Neural crest cell (in vitro differentiated cells): ENCODE measurements at regions not wholly inside any gene's neighbourhood (a gene's known extent, or its start where the extent isn't known, plus 50 kb on each side); places are given as distances from the start of the nearest gene placed in this dataset.
"Not testable (repeated sequence)": the region's sequence is repeated elsewhere in the genome, so short reads cannot be mapped to it uniquely, and the experiment has no call there.

Experiments
- DNase-seq: peaks from one replicate; pipeline ENCODE4 v3.0.0; 2021; ENCODE audit warnings: low read depth, mixed read lengths, low spot score
- H3K27ac Mint-ChIP-seq: one replicate; pipeline ENCODE4 v1.8.0; 2021; ENCODE audit warnings: mild to moderate bottlenecking, mixed read lengths; ENCODE audit not compliant: unreplicated experiment
- H3K27me3 Mint-ChIP-seq: 2 replicates; pipeline ENCODE4 v1.8.0; 2021; ENCODE audit warnings: low read depth, mild to moderate bottlenecking, mixed read lengths
- H3K36me3 Mint-ChIP-seq: 2 replicates; pipeline ENCODE4 v1.8.0; 2021; ENCODE audit warnings: low read depth, mild to moderate bottlenecking, mixed read lengths
- H3K4me1 Mint-ChIP-seq: 2 replicates; pipeline ENCODE4 v1.8.0; 2021; ENCODE audit warnings: mixed read lengths
- H3K4me3 Mint-ChIP-seq: one replicate; pipeline ENCODE4 v1.8.0; 2021; ENCODE audit warnings: mild to moderate bottlenecking, mixed read lengths
- H3K9me3 Mint-ChIP-seq: 2 replicates; pipeline ENCODE4 v1.8.0; 2021; ENCODE audit warnings: mixed read lengths
- TF ChIP-seq, protein P1 (sequence below): fragments of 200-600 bp; sonication (generic); conservative IDR thresholded peaks from 2 replicates; pipeline ENCODE4 v1.5.0; 2021; ENCODE audit warnings: antibody characterized with exemption, mild to moderate bottlenecking

DNA sequence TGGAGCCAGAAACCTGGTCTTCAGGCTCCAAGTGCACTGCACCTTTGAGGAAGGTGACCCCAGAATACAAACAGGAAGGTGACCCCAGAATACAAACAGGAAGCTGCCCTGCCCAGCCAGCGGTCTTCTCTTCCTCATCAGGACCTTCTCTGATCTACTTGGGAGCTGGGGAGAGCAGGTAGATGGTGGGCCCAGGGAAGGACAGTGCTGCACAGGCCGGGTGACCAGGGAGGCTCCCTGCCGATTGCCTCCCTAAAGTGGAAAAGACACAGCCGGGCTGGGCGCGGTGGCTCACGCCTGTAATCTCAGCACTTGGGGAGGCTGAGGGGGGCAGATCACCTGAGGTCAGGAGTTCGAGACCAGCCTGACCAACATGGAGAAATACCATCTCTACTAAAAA lies 151.8 kb upstream of the CHST15 start:
- Mint-ChIP-seq H3K27me3 (no peaks in the 10 kb centered on the region), H3K4me1 (peaks cover 7% of the 10 kb centered on the region), H3K9me3 (no peaks in the 10 kb centered on the region), H3K4me3 (no peak overlapping the region), H3K27ac (no peak overlapping the region), H3K36me3 (no peaks in the 10 kb centered on the region)
- TF ChIP-seq, protein P1, sequence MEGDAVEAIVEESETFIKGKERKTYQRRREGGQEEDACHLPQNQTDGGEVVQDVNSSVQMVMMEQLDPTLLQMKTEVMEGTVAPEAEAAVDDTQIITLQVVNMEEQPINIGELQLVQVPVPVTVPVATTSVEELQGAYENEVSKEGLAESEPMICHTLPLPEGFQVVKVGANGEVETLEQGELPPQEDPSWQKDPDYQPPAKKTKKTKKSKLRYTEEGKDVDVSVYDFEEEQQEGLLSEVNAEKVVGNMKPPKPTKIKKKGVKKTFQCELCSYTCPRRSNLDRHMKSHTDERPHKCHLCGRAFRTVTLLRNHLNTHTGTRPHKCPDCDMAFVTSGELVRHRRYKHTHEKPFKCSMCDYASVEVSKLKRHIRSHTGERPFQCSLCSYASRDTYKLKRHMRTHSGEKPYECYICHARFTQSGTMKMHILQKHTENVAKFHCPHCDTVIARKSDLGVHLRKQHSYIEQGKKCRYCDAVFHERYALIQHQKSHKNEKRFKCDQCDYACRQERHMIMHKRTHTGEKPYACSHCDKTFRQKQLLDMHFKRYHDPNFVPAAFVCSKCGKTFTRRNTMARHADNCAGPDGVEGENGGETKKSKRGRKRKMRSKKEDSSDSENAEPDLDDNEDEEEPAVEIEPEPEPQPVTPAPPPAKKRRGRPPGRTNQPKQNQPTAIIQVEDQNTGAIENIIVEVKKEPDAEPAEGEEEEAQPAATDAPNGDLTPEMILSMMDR: no peak
- no peak for DNase-seq

DNA sequence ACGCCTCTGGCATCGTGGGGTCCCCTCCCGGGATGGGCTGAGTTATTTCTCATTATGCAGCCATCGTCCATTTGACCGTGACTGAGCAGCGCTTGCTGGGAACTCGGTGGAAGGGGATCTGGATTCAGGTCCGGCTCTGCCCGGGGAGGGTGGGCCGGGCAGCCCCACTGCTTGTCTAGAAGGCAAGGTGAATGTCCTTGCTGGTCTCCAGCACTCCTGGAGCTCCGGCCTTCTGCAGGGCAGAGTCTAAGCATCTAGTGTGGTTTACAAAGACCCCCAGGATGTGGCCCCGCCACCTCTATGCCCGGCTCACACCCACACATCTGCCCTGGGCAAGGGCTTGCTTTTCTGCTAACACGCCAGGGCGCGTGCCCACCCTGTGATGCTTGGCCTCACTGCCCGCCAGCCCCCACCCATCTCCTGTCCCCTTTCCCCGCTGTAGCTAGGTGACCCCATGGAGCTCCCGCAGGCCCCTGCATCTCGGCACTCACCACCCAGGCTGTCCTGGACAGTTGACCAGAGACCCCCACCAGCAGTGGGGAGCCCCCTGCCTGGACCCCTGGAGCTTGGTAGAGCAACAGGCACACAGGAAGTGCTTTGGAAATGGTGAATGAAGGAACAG lies 151.0 kb upstream of the CHST15 start:
- peaks cover 7% of the 10 kb centered on the region for H3K4me1 Mint-ChIP-seq
- H3K27ac Mint-ChIP-seq: no peak overlapping the region
- H3K9me3 Mint-ChIP-seq: no peaks in the 10 kb centered on the region
- no peak overlapping the region for H3K4me3 Mint-ChIP-seq
- DNase-seq: no peak
- TF ChIP-seq, protein P1: no peak
- no peaks in the 10 kb centered on the region for H3K27me3 Mint-ChIP-seq
- no peaks in the 10 kb centered on the region for H3K36me3 Mint-ChIP-seq

DNA sequence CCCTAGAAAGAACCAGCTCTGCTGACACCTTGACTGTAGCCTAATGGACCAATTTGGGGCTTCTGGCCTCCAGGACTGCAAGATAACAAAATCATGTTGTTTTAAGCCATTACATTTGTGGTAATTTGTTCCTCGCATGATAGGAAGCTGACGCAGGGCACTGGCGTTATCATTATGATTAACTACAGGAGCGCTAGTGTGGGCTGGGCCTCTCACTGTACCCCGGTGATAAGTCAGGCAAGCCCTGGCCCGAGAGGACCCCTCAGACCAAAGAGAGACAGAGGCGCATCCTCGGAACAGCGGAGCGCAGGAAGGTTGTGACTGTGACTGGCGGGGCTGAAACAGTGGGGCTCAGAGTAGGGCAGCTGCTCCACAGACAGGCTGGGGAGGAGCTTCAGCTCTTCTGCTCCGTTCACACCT lies 150.3 kb upstream of the CHST15 start:
- Mint-ChIP-seq H3K27ac (no peak overlapping the region), H3K4me3 (no peak overlapping the region), H3K9me3 (no peaks in the 10 kb centered on the region), H3K36me3 (no peaks in the 10 kb centered on the region), H3K4me1 (peaks cover 7% of the 10 kb centered on the region), H3K27me3 (no peaks in the 10 kb centered on the region)
- DNase-seq: no peak
- TF ChIP-seq, protein P1: no peak

DNA sequence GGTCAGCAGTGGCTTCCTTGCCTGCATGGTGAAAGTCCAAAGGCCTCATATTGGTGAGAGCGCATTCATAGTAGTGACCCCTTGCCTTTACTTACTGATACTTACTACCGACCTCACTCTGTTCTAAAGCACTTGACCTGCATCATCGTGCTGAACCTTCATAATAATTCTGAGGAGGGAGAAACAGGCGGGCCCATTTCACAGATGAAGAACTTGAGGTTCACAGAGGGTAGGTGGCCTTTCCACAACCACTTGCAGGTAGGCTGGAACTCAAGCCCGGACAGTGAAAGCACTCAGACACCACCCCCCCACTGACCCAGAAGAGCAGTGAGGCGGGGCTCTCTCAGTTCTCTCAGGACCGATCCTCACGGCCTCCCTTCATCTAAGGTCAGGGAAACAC lies 149.4 kb upstream of the CHST15 start:
- Mint-ChIP-seq H3K9me3 (no peaks in the 10 kb centered on the region), H3K27ac (no peak overlapping the region), H3K4me3 (no peak overlapping the region), H3K27me3 (no peaks in the 10 kb centered on the region), H3K4me1 (peaks cover 7% of the 10 kb centered on the region), H3K36me3 (no peaks in the 10 kb centered on the region)
- no peak for DNase-seq
- TF ChIP-seq, protein P1: no peak

DNA sequence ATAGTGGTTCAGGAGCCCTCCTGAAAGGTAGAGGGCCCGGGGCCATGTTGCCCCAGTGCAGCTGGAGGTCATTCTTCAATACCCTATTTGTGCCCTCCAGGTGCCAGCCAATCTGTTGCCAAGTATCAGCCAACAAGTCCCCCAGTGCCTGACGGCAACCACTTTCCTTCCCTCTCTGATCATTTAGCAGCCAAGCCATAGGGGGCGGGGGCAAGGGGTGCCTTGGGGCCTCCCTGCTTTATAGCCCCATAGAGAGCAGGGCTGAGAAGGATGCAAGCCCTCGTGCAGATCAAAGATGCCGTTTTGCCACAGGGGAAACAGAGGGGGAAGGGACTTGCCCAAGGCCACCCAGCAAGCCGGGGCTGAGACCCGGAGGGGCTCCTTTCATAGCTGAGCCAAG lies 149.0 kb upstream of the CHST15 start:
- H3K4me3 Mint-ChIP-seq: no peak overlapping the region
- H3K27me3 Mint-ChIP-seq: no peaks in the 10 kb centered on the region
- no peak overlapping the region for H3K27ac Mint-ChIP-seq
- TF ChIP-seq, protein P1: no peak
- H3K9me3 Mint-ChIP-seq: no peaks in the 10 kb centered on the region
- H3K36me3 Mint-ChIP-seq: no peaks in the 10 kb centered on the region
- no peak for DNase-seq
- peaks cover 7% of the 10 kb centered on the region for H3K4me1 Mint-ChIP-seq

DNA sequence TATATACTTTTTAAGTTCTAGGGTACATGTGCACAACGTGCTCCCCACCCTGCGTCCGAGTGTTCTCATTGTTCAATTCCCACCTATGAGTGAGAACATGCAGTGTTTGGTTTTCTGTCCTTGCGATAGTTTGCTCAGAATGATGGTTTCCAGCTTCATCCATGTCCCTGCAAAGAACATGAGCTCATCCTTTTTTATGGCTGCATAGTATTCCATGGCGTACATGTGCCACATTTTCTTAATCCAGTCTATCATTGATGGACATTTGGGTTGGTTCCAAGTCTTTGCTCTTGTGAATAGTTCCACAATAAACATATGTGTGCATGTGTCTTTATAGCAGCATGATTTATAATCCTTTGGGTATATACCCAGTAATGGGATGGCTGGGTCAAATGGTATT lies 148.1 kb upstream of the CHST15 start:
- not testable (repeated sequence) for H3K9me3 Mint-ChIP-seq, DNase-seq, H3K4me3 Mint-ChIP-seq, H3K27ac Mint-ChIP-seq, H3K27me3 Mint-ChIP-seq, H3K4me1 Mint-ChIP-seq, H3K36me3 Mint-ChIP-seq
